ENCODE measurements at regions not wholly inside any gene's neighbourhood (a gene's known extent, or its start where the extent isn't known, plus 50 kb on each side); places are given as distances from the start of the nearest gene placed in this dataset.

GRCh38 chr12:4822572-4822971 lies 87.1 kb upstream of the KCNA1 start:
- Histone ChIP-seq H3K9me2 (replicated peaks; ENCODE audit: low read depth, low read length) (no peaks in the 10 kb centered on the region), H3K9me3 (ENCODE audit: insufficient read depth, low read depth, low read length) (no peaks in the 10 kb centered on the region), H3K9ac (ENCODE audit: low read depth, low read length, poor library complexity, severe bottlenecking) (no peak overlapping the region)

GRCh38 chr12:4824380-4824779 lies 85.3 kb upstream of the KCNA1 start:
- H3K9me3 ChIP-seq (ENCODE audit: insufficient read depth, low read depth, low read length) = no peaks in the 10 kb centered on the region
- H3K9ac ChIP-seq (ENCODE audit: low read depth, low read length, poor library complexity, severe bottlenecking) = no peak overlapping the region
- no peaks in the 10 kb centered on the region for H3K27me3 ChIP-seq (ENCODE audit: insufficient read depth, low read length, poor library complexity, severe bottlenecking)
- peaks cover 52% of the 10 kb centered on the region for H3K79me2 ChIP-seq (ENCODE audit: insufficient read depth, low read length)
- no peaks in the 10 kb centered on the region for H4K20me1 ChIP-seq (ENCODE audit: insufficient read depth, low read length, poor library complexity, severe bottlenecking)
- H3K36me3 ChIP-seq (ENCODE audit: insufficient read depth, low read length) = no peaks in the 10 kb centered on the region
- TF ChIP-seq EZH2phosphoT487 (IDR thresholded peaks at IDR 0.05; ENCODE audit: borderline replicate concordance) = no peak
- no peak overlapping the region for H3K4me3 ChIP-seq (ENCODE audit: low read length, poor library complexity, severe bottlenecking)
- H2AFZ ChIP-seq (ENCODE audit: low read length) = no peak overlapping the region
- H3K9me2 ChIP-seq (replicated peaks; ENCODE audit: low read depth, low read length) = no peaks in the 10 kb centered on the region
- H3K4me1 ChIP-seq (ENCODE audit: insufficient read depth, low read length, poor library complexity, severe bottlenecking) = peaks cover 54% of the 10 kb centered on the region
- peak overlapping the region; percentile 98 for H3K4me2 ChIP-seq (ENCODE audit: low read depth, low read length, poor library complexity, severe bottlenecking)
- no peaks in the 10 kb centered on the region for H3F3A ChIP-seq (ENCODE audit: low read depth)

More at GRCh38 chr12:4822572-4822971, 87.1 kb upstream of the KCNA1 start:
- Histone ChIP-seq H3K36me3 (ENCODE audit: insufficient read depth, low read length) (no peaks in the 10 kb centered on the region), H2AFZ (ENCODE audit: low read length) (no peak overlapping the region), H3K79me2 (ENCODE audit: insufficient read depth, low read length) (peaks cover 34% of the 10 kb centered on the region), H3F3A (ENCODE audit: low read depth) (no peaks in the 10 kb centered on the region), H4K20me1 (ENCODE audit: insufficient read depth, low read length, poor library complexity, severe bottlenecking) (no peaks in the 10 kb centered on the region), H3K4me3 (ENCODE audit: low read length, poor library complexity, severe bottlenecking) (no peak overlapping the region), H3K4me2 (ENCODE audit: low read depth, low read length, poor library complexity, severe bottlenecking) (no peak overlapping the region), H3K4me1 (ENCODE audit: insufficient read depth, low read length, poor library complexity, severe bottlenecking) (peaks cover 56% of the 10 kb centered on the region), H3K27me3 (ENCODE audit: insufficient read depth, low read length, poor library complexity, severe bottlenecking) (no peaks in the 10 kb centered on the region)
- TF ChIP-seq EZH2phosphoT487 (IDR thresholded peaks at IDR 0.05; ENCODE audit: borderline replicate concordance) (no peak), CTCF (conservative IDR thresholded peaks at IDR 0.05; ENCODE audit: low read length) (no peak)

GRCh38 chr12:4825011-4825858 lies 84.5 kb upstream of the KCNA1 start:
- Histone ChIP-seq H3K79me2 (ENCODE audit: insufficient read depth, low read length) (peaks cover 58% of the 10 kb centered on the region), H3F3A (ENCODE audit: low read depth) (no peaks in the 10 kb centered on the region), H3K9me3 (ENCODE audit: insufficient read depth, low read depth, low read length) (no peaks in the 10 kb centered on the region), H3K4me2 (ENCODE audit: low read depth, low read length, poor library complexity, severe bottlenecking) (peak overlapping the region; percentile 98), H3K9me2 (replicated peaks; ENCODE audit: low read depth, low read length) (no peaks in the 10 kb centered on the region), H3K27me3 (ENCODE audit: insufficient read depth, low read length, poor library complexity, severe bottlenecking) (no peaks in the 10 kb centered on the region), H3K36me3 (ENCODE audit: insufficient read depth, low read length) (no peaks in the 10 kb centered on the region), H3K9ac (ENCODE audit: low read depth, low read length, poor library complexity, severe bottlenecking) (peak overlapping the region; percentile 97), H3K4me3 (ENCODE audit: low read length, poor library complexity, severe bottlenecking) (peak overlapping the region; percentile 87), H4K20me1 (ENCODE audit: insufficient read depth, low read length, poor library complexity, severe bottlenecking) (no peaks in the 10 kb centered on the region), H2AFZ (ENCODE audit: low read length) (no peak overlapping the region), H3K4me1 (ENCODE audit: insufficient read depth, low read length, poor library complexity, severe bottlenecking) (peaks cover 54% of the 10 kb centered on the region)
- TF ChIP-seq EZH2phosphoT487 (IDR thresholded peaks at IDR 0.05; ENCODE audit: borderline replicate concordance) (no peak), CTCF (conservative IDR thresholded peaks at IDR 0.05; ENCODE audit: low read length) (no peak)
